ENCODE measurements at regions not wholly inside any gene's neighbourhood (a gene's known extent, or its start where the extent isn't known, plus 50 kb on each side); places are given as distances from the start of the nearest gene placed in this dataset.

DNA sequence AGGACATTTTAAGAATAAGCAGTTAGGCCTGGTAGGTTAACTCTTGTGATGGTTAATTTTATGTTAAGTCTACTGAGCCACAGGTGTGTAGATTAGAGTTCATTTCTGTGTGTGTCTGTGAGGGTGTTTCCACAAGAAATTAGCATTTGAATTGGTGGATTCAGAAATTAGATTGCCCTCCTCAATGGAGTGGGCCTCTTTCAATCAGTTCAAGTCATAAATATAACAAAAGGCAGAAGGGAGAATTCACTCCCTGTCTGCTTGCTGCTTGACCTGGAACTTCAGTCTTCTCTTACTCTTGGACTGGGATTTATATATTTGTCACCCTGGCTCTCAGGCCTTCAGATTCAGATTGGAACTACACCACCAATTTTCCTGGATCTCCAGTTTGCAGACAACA lies 55.3 kb upstream of the POM121L12 start:
- no peak for DNase-seq (ENCODE audit: low read depth)
- H3K4me3 ChIP-seq (ENCODE audit: low read length), result no peak overlapping the region
- TF ChIP-seq, protein P1, sequence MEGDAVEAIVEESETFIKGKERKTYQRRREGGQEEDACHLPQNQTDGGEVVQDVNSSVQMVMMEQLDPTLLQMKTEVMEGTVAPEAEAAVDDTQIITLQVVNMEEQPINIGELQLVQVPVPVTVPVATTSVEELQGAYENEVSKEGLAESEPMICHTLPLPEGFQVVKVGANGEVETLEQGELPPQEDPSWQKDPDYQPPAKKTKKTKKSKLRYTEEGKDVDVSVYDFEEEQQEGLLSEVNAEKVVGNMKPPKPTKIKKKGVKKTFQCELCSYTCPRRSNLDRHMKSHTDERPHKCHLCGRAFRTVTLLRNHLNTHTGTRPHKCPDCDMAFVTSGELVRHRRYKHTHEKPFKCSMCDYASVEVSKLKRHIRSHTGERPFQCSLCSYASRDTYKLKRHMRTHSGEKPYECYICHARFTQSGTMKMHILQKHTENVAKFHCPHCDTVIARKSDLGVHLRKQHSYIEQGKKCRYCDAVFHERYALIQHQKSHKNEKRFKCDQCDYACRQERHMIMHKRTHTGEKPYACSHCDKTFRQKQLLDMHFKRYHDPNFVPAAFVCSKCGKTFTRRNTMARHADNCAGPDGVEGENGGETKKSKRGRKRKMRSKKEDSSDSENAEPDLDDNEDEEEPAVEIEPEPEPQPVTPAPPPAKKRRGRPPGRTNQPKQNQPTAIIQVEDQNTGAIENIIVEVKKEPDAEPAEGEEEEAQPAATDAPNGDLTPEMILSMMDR (IDR thresholded peaks at IDR 0.05; ENCODE audit: insufficient read depth, low read depth, low read length, missing control alignments), result no peak

GRCh38 chr7:52973126-52973525 lies 62.3 kb upstream of the POM121L12 start:
- TF ChIP-seq, protein P1 (IDR thresholded peaks at IDR 0.05; ENCODE audit: insufficient read depth, low read depth, low read length, missing control alignments), result no peak
- no peak overlapping the region for H3K4me3 ChIP-seq (ENCODE audit: low read length)
- no peak for DNase-seq (ENCODE audit: low read depth)

DNA sequence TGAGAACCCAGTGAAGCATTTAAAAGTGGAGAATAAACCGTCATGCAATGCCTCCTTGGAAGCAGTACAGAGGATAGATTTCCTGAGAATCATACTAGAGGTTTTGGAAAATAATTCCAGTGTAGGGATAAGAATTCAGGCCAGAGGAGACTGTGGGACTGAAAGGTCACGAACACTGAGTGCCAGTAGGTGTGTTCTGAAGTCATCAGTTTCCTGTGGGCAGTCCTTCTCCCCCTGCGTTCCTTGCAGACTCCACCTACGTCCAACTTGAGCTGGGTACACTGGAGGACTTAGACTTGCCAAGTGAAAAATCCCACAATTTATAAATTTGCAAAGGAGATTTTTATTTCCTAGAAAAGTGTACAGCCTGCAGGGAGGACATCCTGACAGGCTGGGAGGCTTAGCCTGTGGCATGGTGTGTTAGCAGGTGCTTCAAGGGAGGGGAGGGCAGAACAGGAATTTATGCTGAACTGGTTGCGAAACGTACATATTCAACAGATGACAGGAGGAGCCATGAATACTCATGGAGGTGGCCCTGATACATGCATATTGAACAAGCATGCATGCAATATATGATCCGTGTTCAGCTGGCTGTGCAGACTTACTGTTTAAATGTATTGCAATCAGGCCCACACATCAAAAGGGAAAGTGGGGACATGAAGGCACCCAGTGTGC lies 72.9 kb upstream of the POM121L12 start:
- DNase-seq (ENCODE audit: low read depth), result no peak
- TF ChIP-seq, protein P1 (IDR thresholded peaks at IDR 0.05; ENCODE audit: insufficient read depth, low read depth, low read length, missing control alignments), result no peak
- no peak overlapping the region for H3K4me3 ChIP-seq (ENCODE audit: low read length)

DNA sequence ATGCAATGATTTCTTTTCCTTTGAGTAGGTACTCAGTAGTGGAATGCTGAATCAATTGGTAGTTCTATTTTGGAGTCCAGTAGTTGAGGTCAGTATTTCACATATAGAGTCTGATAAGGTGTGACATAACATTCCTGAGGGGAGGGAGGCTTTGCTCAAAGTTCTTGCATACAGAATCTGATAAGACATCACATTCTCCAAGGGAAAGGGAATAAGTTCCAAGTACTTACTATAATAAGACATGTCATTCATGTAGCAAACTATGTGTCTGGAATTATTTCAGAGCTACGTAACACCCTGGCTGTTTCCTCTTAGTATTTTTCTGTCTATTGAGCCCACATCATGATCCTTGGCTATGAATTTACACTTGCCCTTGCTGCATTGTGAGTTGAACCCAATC lies 74.3 kb upstream of the POM121L12 start:
- H3K4me3 ChIP-seq (ENCODE audit: low read length), result no peak overlapping the region
- TF ChIP-seq, protein P1 (IDR thresholded peaks at IDR 0.05; ENCODE audit: insufficient read depth, low read depth, low read length, missing control alignments), result no peak
- DNase-seq (ENCODE audit: low read depth), result no peak

- no peak overlapping the region for H3K4me3 ChIP-seq (ENCODE audit: low read length)
These were observed 75.4 kb upstream of the POM121L12 start for GRCh38 chr7:52959878-52960660.

DNA sequence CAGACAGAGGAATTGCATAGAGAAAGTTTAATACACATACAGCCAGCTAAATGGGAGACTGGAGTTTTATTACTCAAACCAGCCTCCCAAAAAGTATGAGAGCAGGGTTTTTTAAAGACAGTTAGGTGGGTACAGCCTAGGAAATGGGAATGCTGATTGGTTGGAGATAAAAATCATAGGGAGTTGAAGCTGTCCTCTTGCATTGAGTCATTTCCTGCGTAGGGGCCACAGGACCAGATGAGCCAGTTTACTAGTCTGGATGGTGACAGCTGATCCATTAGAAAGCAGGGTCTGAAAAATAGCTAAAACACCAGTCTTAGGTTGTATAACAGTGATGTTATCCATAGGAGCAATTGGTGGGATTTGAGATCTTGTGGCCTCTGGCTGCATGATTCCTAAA lies 76.1 kb upstream of the POM121L12 start:
- TF ChIP-seq, protein P1 (IDR thresholded peaks at IDR 0.05; ENCODE audit: insufficient read depth, low read depth, low read length, missing control alignments), result no peak
- no peak for DNase-seq (ENCODE audit: low read depth)
- no peak overlapping the region for H3K4me3 ChIP-seq (ENCODE audit: low read length)

More at GRCh38 chr7:52959878-52960660, 75.4 kb upstream of the POM121L12 start:
- no peak for DNase-seq (ENCODE audit: low read depth)
- TF ChIP-seq, protein P1 (IDR thresholded peaks at IDR 0.05; ENCODE audit: insufficient read depth, low read depth, low read length, missing control alignments), result no peak

Data from epithelial cell of esophagus (primary cell).